Neural progenitor cell (in vitro differentiated cells): ENCODE measurements at regions not wholly inside any gene's neighbourhood (a gene's known extent, or its start where the extent isn't known, plus 50 kb on each side); places are given as distances from the start of the nearest gene placed in this dataset.

Experiments
- CTCF ChIP-seq: fragments of 200-600 bp; sonication (generic); IDR thresholded peaks from 2 replicates; pipeline ENCODE4 v1.5.1; 2017; ENCODE audit warnings: antibody characterized with exemption, mild to moderate bottlenecking
- EZH2 ChIP-seq: fragments of 200-600 bp; sonication (generic); IDR thresholded peaks from 2 replicates; pipeline ENCODE4 v1.6.1; 2017; ENCODE audit warnings: antibody characterized with exemption, mild to moderate bottlenecking, moderate library complexity
- EZH2phosphoT487 ChIP-seq: fragments of 200-600 bp; sonication (generic); IDR thresholded peaks from 2 replicates; pipeline ENCODE4 v1.6.1; 2017; ENCODE audit warnings: antibody characterized with exemption

GRCh38 chr2:228522276-228522675 lies 340.8 kb upstream of the SPHKAP start:
- no peak for TF ChIP-seq CTCF
- TF ChIP-seq EZH2, result no peak
- TF ChIP-seq EZH2phosphoT487, result no peak
